ENCODE measurements at regions not wholly inside any gene's neighbourhood (a gene's known extent, or its start where the extent isn't known, plus 50 kb on each side); places are given as distances from the start of the nearest gene placed in this dataset.

DNA sequence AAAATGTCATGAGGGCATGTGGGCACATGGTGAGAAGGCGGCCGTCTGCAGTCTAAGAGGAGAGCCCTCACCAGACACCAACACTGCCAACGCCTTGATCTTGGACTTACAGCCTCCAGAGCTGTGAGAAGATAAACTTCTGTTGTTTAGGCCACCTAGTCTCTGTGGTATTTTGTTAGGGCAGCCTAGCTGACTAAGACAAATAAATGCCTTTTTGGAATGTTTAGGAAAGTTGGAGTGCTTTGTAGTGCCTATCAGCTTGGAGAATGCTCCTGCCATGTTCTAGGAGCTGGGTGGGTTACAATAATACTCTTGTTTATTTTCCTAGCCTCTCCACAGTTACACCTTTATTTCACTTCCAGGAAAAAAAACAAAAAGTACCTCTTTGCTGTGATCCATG lies 92.0 kb downstream of the SPP2 start:
- H4K20me1 ChIP-seq (ENCODE audit: insufficient read depth, low read length) = no peaks in the 10 kb centered on the region
- intact Hi-C loops (cut with micrococcal nuclease; ENCODE audit: unreplicated experiment) = no loop called here
- no peak overlapping the region for H3K27ac ChIP-seq (ENCODE audit: low read depth, low read length, poor library complexity, severe bottlenecking)
- H3K4me2 ChIP-seq (ENCODE audit: low read length) = no peak overlapping the region
- POLR2A ChIA-PET = interaction anchor here (0.6 kb wide), 1 partner anchor 37 kb away, joined by 3 read pairs; no protein-coding TSS in a partner anchor
- H3K36me3 ChIP-seq (ENCODE audit: insufficient read depth, low read length) = no peaks in the 10 kb centered on the region
- H3K79me2 ChIP-seq (ENCODE audit: insufficient read depth, low read depth, low read length) = no peaks in the 10 kb centered on the region
- TF ChIP-seq EZH2phosphoT487 (IDR thresholded peaks at IDR 0.05; ENCODE audit: borderline replicate concordance, low read depth, low read length) = no peak
- TF ChIP-seq, protein P1, sequence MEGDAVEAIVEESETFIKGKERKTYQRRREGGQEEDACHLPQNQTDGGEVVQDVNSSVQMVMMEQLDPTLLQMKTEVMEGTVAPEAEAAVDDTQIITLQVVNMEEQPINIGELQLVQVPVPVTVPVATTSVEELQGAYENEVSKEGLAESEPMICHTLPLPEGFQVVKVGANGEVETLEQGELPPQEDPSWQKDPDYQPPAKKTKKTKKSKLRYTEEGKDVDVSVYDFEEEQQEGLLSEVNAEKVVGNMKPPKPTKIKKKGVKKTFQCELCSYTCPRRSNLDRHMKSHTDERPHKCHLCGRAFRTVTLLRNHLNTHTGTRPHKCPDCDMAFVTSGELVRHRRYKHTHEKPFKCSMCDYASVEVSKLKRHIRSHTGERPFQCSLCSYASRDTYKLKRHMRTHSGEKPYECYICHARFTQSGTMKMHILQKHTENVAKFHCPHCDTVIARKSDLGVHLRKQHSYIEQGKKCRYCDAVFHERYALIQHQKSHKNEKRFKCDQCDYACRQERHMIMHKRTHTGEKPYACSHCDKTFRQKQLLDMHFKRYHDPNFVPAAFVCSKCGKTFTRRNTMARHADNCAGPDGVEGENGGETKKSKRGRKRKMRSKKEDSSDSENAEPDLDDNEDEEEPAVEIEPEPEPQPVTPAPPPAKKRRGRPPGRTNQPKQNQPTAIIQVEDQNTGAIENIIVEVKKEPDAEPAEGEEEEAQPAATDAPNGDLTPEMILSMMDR (conservative IDR thresholded peaks at IDR 0.05; ENCODE audit: low read length) = no peak
- H2AFZ ChIP-seq (ENCODE audit: low read length) = no peak overlapping the region
- H3K4me3 ChIP-seq (ENCODE audit: low read depth, low read length, poor library complexity, severe bottlenecking) = no peak overlapping the region
- no TSS peak for BruUV-seq (replicated peaks)
- H3K4me1 ChIP-seq (ENCODE audit: insufficient read depth, low read length, poor library complexity, severe bottlenecking) = peaks cover 12% of the 10 kb centered on the region
- no peaks in the 10 kb centered on the region for H3K9me3 ChIP-seq (ENCODE audit: low read length)
- DNase-seq (ENCODE audit: low spot score) = no peak
- no peaks in the 10 kb centered on the region for H3K9me2 ChIP-seq (ENCODE audit: insufficient read depth, low read length)
- CTCF ChIA-PET (ENCODE audit: unreplicated experiment) = no interaction called here

DNA sequence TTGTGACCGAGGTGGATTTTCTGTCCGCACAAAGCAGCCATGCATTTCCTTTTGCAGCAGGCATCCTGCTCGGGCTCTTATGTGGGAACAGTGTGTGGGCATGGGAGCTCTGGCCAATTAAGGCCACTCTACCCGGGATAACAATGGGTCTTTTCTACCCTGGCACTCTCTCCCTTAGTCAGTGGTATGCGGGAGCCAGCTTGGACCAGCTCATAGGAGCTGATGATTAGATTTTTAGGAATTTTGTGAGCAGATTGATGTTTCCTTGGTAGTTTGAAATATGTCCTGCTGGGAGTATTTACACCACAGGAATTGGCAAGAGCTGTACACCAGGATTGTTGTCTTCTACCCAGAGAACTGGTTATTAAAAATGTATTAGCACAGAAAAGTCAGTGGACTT lies 89.3 kb downstream of the SPP2 start:
- intact Hi-C loops (cut with micrococcal nuclease; ENCODE audit: unreplicated experiment) = no loop called here
- TF ChIP-seq, protein P1 (conservative IDR thresholded peaks at IDR 0.05; ENCODE audit: low read length) = no peak
- TF ChIP-seq EZH2phosphoT487 (IDR thresholded peaks at IDR 0.05; ENCODE audit: borderline replicate concordance, low read depth, low read length) = no peak
- POLR2A ChIA-PET = no interaction called here
- H4K20me1 ChIP-seq (ENCODE audit: insufficient read depth, low read length) = no peaks in the 10 kb centered on the region
- no peak for DNase-seq (ENCODE audit: low spot score)
- no TSS peak for BruUV-seq (replicated peaks)
- no peak overlapping the region for H3K4me3 ChIP-seq (ENCODE audit: low read depth, low read length, poor library complexity, severe bottlenecking)
- H2AFZ ChIP-seq (ENCODE audit: low read length) = no peak overlapping the region
- no peaks in the 10 kb centered on the region for H3K9me2 ChIP-seq (ENCODE audit: insufficient read depth, low read length)
- no peak overlapping the region for H3K27ac ChIP-seq (ENCODE audit: low read depth, low read length, poor library complexity, severe bottlenecking)
- no peaks in the 10 kb centered on the region for H3K9me3 ChIP-seq (ENCODE audit: low read length)
- CTCF ChIA-PET (ENCODE audit: unreplicated experiment) = no interaction called here
- H3K36me3 ChIP-seq (ENCODE audit: insufficient read depth, low read length) = no peaks in the 10 kb centered on the region
- H3K4me2 ChIP-seq (ENCODE audit: low read length) = no peak overlapping the region
- no peaks in the 10 kb centered on the region for H3K79me2 ChIP-seq (ENCODE audit: insufficient read depth, low read depth, low read length)
- H3K4me1 ChIP-seq (ENCODE audit: insufficient read depth, low read length, poor library complexity, severe bottlenecking) = no peaks in the 10 kb centered on the region

DNA sequence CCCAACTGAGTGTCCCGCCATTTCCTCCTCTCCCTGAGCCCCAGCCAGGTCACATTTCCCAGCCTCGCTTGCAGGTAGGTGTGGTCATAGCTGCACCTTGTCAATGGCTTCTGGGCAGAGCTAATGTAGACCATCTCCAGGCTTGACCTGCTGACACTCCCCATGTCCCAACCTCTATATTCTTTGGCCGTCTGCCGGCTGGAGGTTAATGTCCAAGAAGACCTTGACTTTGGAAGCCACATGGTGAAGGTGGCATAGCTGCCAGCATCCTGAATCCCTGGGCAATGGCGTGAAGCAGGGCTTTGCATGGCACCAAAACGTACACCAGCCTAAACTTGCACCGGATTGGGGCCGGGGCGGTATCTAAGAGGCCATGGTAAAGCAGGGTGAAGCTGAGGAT lies 88.3 kb downstream of the SPP2 start:
- H3K27ac ChIP-seq (ENCODE audit: low read depth, low read length, poor library complexity, severe bottlenecking) = no peak overlapping the region
- H3K79me2 ChIP-seq (ENCODE audit: insufficient read depth, low read depth, low read length) = no peaks in the 10 kb centered on the region
- H3K4me1 ChIP-seq (ENCODE audit: insufficient read depth, low read length, poor library complexity, severe bottlenecking) = no peaks in the 10 kb centered on the region
- TF ChIP-seq, protein P1 (conservative IDR thresholded peaks at IDR 0.05; ENCODE audit: low read length) = no peak
- TF ChIP-seq EZH2phosphoT487 (IDR thresholded peaks at IDR 0.05; ENCODE audit: borderline replicate concordance, low read depth, low read length) = no peak
- BruUV-seq (replicated peaks) = no TSS peak
- H3K9me2 ChIP-seq (ENCODE audit: insufficient read depth, low read length) = no peaks in the 10 kb centered on the region
- ChIA-PET POLR2A (no interaction called here), CTCF (ENCODE audit: unreplicated experiment) (no interaction called here)
- no peaks in the 10 kb centered on the region for H3K36me3 ChIP-seq (ENCODE audit: insufficient read depth, low read length)
- intact Hi-C loops (cut with micrococcal nuclease; ENCODE audit: unreplicated experiment) = no loop called here
- H4K20me1 ChIP-seq (ENCODE audit: insufficient read depth, low read length) = no peaks in the 10 kb centered on the region
- DNase-seq (ENCODE audit: low spot score) = no peak
- H3K4me3 ChIP-seq (ENCODE audit: low read depth, low read length, poor library complexity, severe bottlenecking) = no peak overlapping the region
- H2AFZ ChIP-seq (ENCODE audit: low read length) = no peak overlapping the region
- H3K9me3 ChIP-seq (ENCODE audit: low read length) = no peaks in the 10 kb centered on the region
- no peak overlapping the region for H3K4me2 ChIP-seq (ENCODE audit: low read length)
